ENCODE measurements at regions not wholly inside any gene's neighbourhood (a gene's known extent, or its start where the extent isn't known, plus 50 kb on each side); places are given as distances from the start of the nearest gene placed in this dataset.
"Not testable (repeated sequence)": the region's sequence is repeated elsewhere in the genome, so short reads cannot be mapped to it uniquely, and the experiment has no call there.

DNA sequence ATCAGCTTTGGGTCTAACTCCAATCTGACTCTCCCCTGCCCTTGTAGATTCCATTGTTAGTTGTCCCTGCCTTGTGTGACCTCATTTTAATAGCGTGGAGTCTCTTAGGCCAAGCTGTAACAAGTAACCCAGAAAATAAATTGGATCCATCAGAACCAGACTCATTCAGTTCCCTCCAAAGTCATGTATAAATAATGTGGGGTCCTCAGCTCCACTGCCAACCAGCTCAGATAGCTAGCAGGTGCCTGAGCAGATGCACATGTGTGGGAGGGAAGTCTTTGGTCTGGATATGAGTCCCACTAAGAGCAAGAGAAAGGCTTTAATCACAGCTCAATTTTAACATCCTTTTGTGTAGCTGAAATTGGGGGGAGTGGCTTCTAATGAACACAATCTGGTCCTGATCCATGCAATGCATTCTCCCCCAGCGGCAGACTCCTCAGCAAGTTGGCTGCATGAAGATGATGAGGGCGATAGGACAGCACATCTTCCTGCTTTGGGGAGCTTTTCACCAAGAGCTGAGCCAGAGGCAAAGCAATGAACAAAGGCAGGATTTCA lies 151.6 kb downstream of the ABCC12 start:
- DNase-seq (ENCODE audit: low spot score): no peak

DNA sequence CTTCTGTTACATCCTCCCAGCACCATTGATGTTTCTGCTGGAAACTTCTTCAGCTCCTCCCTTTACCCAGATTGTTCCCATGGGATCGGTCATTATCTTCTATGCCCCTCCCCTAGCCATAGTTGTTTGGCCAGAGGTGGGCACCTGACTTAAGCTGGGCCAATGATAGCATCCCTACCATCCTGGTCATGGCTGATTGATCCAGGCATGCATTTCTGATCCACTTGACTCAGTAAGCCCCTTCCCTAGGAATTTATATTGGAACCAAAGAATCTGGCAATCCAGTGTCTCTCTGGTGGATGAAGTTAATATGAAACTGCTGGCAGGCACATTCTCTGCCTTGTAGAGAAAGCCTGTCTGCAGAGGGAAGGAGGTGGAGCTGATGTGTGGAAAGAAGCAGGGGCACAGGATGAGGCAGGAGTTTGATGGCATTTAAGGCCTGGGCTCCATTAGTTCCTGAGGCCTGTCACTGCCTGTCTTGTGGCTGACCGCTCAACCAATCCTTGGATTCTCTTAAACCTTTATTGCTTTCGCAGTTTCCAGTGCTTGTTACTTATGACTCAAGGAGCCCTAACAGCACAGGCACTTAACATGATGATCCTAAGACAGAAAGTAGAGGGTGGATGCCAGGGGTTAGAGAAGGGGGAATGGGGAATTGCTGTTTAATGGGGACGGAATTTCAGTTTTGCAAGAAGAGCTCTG lies 152.4 kb downstream of the ABCC12 start:
- peak; percentile 41 for DNase-seq (ENCODE audit: low spot score)

DNA sequence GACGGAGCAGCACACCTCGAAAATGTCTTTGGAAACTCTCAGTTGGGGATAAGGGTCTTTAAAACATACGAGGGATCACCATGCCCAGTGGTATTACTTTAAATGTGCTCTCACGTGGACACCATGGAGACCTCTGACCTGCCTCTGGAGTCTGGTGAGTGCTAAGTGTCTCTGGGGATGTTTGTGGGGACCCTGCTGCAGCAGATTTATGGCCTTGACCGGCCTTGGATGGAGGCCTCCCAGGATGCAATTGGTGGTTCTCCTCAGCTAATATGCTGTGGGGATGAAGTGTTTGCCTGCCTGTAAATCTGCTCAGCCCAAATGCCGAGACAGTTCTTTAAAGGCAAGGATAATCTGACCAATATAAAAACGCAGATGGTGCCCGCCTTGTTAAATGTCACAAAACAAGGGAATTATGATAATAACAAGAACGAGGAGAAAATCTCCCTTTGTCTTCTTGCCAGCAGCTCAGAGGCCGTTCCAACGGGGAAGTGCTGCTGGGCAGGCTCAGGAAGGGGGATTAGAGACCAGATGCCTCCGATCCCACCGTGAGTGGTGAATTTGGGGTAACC lies 154.4 kb downstream of the ABCC12 start:
- DNase-seq (ENCODE audit: low spot score): no peak

DNA sequence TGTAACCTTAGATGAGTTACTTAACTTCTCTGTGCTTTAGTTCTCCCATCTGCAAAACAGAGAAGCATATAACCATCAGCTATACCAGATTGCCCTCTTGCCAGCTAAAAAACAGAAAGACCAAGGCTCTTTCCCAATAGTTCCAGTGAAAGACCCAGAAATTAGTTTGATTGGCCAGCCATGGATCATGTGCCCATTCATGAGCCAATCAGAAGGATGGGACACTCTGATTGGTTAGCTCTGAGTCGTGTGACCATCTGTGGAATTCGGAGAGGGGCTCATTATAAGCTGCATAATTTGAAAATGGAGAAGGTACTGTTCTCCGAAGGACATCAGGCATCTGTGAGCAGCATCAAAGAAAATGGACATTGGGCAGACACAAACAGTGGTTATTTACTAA lies 155.2 kb downstream of the ABCC12 start:
- DNase-seq (ENCODE audit: low spot score): no peak

DNA sequence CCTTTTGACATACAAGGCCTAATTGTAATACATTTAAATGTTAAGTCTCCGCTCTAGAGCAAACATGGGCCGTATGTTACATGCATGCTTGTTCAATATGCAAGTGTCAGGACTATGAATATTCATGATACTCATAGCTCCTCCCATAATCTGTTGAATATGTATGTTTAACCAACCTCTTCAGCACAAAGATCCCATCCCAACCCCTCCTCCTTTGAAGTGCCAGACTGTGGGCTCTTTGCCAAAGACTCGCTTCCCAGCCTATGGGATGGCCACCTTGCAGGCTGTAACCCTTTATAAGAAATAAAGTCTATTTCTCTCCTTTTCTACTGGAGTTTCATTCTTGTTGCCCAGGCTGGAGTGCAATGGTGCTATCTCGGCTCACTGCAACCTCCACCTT lies 156.2 kb downstream of the ABCC12 start:
- no peak for DNase-seq (ENCODE audit: low spot score)

DNA sequence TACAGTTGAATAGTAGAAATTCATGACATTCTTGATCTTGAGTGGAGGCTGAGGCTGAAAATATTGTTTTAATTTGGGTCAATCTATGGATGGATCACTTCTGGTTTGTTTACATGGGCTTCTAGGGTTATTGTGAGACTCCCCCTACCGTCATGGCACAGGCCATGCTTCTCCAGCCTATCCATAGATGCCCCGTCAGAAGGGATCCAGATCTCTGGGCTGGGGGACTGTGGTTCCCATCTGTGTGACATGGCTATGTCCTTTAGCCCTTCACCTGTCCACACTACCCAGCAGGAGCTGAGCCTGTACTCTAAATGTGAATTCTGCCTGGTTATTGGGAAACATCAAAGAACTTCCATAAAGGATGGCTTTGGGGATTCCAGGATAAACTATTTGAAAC lies 160.4 kb downstream of the ABCC12 start:
- DNase-seq (ENCODE audit: low spot score): no peak

DNA sequence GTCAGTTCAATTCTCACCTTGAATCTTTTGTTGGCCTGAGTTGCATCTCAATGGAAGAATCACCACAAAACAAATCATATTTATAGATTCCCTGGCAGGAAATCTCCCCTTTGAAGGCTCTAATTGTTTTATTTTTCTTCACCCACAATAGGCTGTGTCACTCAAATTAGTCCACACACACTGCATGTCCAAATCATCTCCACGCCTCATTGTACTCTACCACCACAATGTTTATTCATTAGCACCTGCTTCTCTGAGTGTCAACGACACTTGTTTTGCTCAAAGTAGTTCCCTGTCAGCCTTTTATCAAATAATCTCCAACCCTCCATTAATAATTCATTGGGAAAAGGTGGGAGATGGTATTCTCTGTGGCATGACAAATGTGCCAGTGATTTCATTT lies 164.3 kb downstream of the ABCC12 start:
- DNase-seq (ENCODE audit: low spot score): no peak

DNA sequence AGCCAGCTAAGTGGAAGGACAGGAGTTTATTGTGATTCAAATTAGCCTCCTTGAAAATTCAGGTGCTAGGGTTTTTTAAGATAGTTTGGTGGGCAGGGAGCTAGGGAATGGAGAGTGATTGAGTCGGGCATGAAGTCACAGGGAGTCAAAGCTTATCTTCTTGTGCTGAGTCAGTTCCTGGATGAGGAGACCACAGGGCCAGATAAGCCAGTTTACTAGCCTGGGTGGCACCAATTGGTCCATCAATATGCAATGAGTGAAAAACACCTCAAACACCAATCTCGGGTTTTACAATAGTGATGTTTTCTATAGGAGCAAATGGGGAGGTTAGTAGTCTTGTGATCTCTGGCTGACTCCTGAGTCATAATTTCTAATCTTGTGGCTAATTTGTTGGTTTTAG lies 165.1 kb downstream of the ABCC12 start:
- no peak for DNase-seq (ENCODE audit: low spot score)

DNA sequence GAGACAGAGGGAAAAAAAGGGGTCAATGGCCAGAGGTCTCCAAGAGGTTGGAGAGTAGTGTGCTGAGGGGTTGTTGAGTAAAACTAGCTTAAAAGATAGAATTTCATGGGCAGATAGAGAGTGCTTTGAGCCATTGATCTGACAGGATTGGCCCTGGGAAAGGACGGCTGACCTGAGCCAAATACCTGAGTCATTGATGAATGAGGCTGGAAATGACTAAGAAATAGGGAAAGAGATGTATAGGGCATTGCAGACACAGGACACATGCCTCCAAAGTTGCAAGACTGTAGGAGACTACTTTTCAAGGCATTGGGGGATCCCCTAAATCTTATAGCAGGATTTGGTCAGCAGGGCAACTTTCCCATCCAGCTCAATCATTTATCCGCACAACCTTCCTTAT lies 168.7 kb downstream of the ABCC12 start:
- no peak for DNase-seq (ENCODE audit: low spot score)

DNA sequence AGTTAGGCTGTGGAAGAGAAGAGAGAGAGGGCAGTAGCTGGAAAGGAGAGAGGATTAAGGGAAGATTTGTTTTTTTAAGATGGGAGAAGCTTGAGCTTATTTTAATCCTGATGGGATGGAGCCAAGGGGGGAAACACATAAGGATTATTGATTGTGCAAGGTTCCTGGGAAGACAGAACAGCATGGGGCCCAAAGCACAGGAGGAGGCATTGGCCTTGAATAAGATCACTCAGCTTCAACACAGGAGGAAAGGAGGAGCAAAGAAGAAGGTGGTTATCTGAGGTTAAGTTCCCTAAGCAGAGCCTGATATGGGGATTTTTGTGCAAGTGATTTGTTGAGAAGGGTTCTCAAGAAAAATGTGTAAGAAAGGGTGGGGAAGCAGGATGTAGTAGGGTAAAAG lies 169.8 kb downstream of the ABCC12 start:
- DNase-seq (ENCODE audit: low spot score): no peak

DNA sequence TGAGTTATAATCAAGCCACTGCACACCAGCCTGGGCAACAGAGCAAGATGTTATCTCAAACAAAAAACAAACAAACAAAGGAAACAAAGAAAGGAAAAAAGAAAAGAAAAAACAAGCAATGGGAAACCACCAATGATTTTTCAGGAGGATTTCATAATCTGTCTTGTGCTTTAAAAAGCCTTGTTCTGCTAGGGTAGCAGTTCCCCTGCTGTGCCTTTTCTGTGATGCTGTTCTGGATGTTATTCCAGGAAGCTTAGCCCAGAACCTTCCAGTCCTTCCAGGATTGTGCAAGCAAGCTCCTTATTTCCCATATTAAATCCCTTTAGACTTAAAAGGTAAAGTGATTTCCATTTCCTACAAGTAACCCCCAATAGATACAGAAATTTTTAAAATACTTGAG lies 171.1 kb downstream of the ABCC12 start:
- no peak for DNase-seq (ENCODE audit: low spot score)

DNA sequence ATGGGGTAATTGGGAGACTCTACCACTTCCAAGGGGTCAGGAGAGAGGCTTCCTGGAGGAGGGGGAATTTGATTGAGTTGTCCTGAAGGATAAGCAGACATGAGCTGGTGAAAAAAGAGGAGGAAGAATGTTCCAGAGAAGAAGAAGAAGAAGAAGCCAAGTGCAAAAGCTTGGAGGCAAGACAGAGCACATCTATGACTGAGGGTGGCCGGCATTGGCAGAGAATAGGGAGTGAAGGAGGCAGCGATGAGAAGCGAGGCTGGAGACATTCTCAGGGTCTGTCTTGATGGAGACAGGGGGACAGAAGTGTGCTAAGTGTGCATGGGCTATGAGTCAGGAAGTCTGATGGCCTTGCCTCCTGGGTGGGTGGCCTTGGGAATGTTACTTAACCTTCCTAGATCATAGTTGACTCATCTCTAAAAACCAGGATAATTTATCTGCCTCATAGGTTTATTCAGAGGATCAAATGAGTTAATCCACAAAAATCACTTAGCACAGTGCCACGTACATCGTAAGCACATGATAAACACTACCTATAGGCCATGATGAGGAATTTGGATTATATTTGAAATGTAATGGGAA lies 171.7 kb downstream of the ABCC12 start:
- DNase-seq (ENCODE audit: low spot score): no peak

DNA sequence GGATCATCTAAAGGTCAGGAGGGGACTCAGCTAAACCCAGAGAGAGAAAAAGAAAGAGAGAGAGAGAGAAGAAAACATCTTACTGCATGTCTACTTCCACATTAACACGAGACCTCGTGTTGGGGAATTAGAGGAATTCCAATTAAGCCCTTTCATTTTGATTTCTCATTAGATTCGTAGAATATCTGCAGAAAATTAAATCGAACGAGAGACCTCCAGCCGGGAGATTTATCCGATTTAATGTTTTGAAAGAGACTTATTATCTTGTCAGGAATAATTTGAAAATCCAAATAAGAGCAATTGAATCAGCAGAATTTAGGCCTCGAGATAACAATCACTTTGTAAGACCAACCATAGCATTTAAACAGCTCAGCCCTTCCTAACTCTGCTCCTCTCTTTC lies 175.6 kb downstream of the ABCC12 start:
- DNase-seq (ENCODE audit: low spot score): no peak

DNA sequence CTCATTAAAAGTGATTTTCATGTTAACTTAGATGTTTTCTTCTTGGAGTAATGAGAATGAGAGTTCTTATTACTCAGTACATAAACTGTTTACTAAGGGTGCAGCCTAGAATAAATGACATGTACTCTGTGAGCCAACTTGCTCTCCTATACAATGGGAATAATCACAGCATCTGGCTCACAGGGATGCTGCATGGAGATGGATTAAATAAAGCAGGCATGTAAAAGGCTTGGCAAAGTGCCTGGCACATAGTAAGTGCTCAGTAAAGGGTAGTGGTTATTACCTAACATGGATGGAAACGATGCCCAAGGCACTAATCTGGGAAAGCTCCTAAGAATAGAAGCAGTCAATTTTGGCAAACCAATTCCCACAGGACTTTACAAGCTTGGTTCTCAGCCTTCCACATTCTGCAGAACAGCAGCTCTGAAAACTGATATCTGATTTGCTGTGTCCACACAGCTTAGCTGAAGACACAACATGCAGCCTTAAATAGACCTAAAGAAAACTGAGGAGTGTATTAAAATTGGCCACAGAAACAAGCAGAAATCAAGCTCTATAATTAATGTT lies 176.1 kb downstream of the ABCC12 start:
- DNase-seq (ENCODE audit: low spot score): no peak

DNA sequence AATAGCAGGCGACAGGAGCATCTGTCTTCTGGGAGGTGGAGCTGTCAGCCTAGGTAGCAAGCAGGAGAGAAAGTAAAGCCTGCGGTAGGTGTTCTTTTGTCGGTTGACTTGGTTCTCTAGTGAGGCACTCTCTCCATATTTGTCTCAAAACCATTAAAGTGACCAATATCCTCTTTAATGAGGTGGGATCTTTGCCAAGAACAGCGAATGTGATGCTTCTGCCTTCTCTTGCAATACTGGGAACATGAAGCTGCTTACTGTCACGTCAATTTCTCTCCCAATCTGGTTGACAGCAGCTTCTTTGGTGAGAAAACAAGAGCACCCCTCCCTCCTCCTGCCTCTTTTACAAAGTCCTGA lies 176.7 kb downstream of the ABCC12 start:
- no peak for DNase-seq (ENCODE audit: low spot score)

DNA sequence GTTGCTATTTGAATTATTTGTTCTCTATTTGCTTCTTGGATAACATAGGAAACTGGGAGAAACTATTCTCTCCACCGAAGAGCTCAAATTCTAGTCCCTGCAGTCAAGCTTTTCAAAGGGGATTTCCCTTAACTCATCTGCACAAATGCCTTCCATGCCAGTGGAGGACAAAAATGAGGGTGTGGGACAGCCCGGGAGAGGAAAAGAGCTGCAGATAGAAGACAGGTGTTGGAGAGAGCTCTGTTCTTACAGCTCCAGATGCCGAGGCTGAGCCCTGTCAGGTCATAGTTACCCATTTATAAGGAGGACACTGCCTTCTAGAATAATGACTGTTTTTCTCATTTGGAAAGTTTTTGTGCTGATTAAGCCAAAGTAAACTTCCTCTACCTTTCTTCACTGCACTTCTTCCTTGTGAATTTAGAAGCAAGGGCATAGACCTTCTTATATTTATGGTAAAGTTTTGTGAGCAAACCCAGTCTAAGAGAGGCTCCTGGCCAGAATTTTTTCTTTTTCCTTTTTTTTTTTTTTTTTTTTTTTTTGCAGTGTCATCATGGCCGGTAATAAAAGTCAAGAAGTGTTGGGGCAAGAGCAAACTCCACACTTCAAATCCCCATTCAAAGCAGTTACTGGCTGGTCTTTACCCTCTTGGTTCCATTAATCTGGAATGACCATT lies 177.2 kb downstream of the ABCC12 start:
- DNase-seq (ENCODE audit: low spot score): no peak

DNA sequence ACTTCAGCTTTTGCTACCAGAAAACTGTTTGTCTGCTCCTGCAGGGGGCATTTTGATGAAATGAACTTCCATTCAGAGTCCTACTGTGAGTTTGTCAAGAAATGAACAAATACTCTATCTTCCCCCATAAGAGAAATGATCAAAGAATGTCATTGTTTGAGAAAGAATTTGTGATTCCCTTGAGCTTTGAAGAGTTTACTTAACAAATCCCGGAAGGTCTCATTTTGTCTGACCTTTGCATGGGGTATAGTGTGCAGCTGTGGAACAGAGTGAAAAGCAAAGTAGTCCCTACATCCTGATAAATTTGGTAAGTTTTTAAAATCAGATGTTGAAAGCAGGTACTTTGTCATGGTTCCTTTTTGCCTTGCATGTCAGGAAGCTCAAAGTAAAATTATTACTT lies 178.0 kb downstream of the ABCC12 start:
- DNase-seq (ENCODE audit: low spot score): no peak

DNA sequence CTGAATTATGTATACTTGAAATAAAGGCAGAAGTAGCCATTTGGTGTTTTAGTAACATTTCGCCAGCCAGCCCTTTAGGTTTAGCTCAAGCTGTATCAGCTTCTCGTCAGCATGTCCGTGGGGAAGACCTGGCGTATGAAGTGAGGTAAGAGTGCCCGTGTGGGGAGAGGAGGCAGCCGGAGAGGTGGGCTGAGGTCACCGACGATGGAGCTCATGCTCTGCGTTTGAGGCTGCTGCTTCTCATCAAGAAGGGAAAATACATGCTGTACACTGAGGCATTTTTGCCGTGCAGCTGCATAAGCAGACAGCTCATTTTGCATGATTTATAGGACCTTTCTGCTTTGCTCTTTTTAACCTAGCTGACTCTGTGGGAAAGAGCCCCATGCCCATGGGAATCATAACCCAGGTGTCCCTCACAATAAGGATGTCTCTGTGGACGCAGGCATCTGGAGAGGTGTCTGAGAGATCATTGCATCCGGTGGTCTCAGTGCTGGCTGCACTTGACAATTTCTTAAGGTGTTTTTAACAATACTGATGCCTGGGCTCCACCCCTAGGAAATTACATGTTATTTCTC lies 179.1 kb downstream of the ABCC12 start:
- no peak for DNase-seq (ENCODE audit: low spot score)

DNA sequence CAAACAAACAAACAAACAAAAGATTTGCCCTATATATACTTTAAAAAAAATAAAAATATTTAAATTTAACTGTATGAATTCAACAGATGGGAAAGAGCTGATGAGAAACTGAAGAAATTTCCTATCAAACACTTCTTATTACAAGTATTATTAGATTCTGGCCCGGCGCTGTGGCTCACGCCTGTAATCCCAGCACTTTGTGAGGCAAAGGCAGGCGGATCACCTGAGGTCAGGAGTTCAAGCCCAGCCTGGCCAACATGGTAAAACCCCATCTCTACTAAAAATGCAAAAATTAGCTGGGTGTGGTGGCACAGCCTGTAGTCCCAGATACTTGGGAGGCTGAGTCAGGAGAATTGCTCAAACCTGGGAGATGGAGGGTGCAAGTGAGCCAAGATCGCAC lies 180.8 kb downstream of the ABCC12 start:
- not testable (repeated sequence) for DNase-seq (ENCODE audit: low spot score)

DNA sequence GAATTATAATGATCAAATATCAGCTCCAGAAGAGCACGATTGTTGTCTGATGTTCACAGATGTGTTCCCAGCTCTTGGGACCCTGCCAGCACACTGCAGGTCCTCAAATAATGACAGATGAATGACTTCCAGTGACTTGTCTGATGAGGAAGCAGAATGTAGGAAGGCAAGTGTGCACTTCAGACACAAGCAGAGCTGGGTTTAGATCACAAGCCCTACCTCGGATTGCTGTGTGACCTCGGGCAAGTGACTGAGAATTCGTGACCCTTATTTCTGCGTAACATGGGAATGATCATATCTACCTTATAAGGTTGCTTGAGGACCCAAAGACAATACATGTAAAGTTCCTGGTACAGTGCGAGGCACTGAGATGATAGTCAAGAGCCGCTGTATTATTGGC lies 182.2 kb downstream of the ABCC12 start:
- no peak for DNase-seq (ENCODE audit: low spot score)

DNA sequence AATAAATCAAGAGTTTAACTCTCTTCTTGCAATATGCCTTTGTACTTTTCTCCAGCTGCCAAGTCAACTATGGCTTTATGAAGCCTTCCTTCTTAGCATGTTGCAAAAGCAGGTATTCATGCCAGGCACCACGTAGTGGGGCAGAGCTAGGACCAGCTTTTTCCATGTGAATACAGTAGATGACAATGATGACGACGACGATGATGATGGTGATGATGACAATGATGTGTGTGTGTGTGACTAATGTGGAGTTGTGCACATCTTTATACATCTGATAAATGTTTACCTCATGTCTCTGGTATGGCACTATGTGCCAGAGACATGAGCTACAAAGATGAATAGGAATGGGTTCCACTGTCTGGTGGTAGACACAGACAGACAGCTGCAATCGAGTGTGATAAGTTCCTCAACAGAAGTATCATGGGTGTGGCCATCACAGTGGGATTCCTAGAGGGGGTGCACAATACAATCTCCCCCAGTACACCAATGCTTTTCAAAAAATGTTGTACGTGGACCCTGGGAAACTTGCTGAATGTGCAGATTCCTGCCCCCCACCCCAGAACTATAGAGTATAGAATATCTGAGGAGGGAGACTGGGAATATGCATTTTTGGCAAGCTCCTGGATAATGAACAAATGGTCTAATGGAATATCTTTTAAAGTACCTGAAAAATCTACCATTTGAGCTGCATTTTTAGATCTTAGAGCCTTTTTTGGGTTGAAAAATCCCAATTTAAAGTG lies 183.4 kb downstream of the ABCC12 start:
- DNase-seq (ENCODE audit: low spot score): no peak

DNA sequence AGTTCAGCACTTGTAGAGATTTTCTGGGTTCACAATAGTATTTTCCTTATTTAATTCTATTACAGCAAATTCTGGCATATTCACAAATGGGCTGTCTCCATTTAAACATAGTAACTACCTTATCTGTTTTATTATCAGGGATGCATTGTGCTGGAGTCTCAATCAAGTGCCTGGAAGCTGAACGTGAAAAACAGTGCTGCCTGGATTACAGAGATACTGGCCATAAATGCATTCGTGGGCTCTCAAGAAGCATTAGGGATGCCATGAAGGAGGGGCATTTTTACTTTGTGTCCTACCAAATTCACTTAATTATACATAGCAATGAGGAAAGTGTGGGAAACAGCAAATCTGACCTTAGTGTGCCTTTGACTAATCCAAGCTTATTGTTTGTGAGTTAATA lies 184.6 kb downstream of the ABCC12 start:
- DNase-seq (ENCODE audit: low spot score): no peak
